HG03354 (cell line): ENCODE measurements at regions not wholly inside any gene's neighbourhood (a gene's known extent, or its start where the extent isn't known, plus 50 kb on each side); places are given as distances from the start of the nearest gene placed in this dataset.

ENCODE experiments used
- ATAC-seq: cut with Tn5 transposase; IDR thresholded peaks from one replicate; pipeline ENCODE4 v1.9.1; 2021; ENCODE audit warnings: mild to moderate bottlenecking; ENCODE audit not compliant: unreplicated experiment, poor library complexity, severe bottlenecking

GRCh38 chr2:19575641-19576040 is 217.2 kb upstream of the OSR1 start:
- ATAC-seq: no peak

GRCh38 chr2:19574778-19575260 is 216.4 kb upstream of the OSR1 start:
- no peak for ATAC-seq

- ATAC-seq: no peak
These were observed 215.4 kb upstream of the OSR1 start for GRCh38 chr2:19573784-19574183.

- ATAC-seq: no peak
These were observed 213.3 kb upstream of the OSR1 start for GRCh38 chr2:19571773-19572172.

GRCh38 chr2:19569300-19569791 is 210.9 kb upstream of the OSR1 start:
- no peak for ATAC-seq

GRCh38 chr2:19568809-19569208 is 210.4 kb upstream of the OSR1 start:
- no peak for ATAC-seq

GRCh38 chr2:19560785-19561184 is 202.4 kb upstream of the OSR1 start:
- no peak for ATAC-seq

GRCh38 chr2:19559596-19560240 is 201.3 kb upstream of the OSR1 start:
- ATAC-seq: no peak

DNA sequence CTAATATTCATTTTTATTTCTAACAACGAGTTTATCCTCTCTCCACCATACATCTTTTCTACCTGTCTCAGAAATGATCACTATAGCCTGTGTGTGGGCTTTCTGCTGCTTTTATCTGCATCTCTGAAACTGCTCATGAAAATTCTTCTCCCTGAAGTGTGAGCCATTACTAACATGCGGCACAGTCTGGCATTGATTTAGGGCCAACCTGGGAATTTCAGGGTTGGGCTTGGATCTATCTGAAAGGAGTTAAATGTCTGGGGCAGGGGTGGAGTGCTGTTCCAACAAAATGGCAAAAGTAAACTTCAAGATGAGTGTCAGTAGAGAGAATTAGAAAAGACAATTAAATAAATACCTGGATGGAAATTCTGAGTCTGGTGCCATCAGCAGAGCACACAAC is 198.2 kb upstream of the OSR1 start:
- ATAC-seq: no peak

- no peak for ATAC-seq
These were observed 196.1 kb upstream of the OSR1 start for GRCh38 chr2:19554520-19554919.

DNA sequence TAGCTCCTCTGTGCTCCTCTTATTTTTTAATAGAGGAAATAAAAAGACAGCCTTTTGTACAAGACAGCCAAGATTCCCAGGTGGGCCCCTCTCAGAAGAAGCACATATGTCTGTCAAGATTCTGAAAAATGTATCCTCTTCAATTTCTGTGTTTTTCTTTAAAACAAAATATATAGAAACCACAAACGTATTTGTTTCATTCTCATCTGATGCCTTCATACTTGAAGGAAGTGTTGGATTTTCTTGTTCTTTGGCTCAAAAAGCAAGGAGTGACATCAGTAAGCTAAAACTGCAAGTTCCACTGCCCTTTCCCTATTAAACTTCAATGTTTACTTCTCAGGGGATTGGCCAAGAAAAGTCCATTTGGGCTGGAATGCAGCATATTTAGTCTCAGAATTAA is 193.8 kb upstream of the OSR1 start:
- no peak for ATAC-seq

DNA sequence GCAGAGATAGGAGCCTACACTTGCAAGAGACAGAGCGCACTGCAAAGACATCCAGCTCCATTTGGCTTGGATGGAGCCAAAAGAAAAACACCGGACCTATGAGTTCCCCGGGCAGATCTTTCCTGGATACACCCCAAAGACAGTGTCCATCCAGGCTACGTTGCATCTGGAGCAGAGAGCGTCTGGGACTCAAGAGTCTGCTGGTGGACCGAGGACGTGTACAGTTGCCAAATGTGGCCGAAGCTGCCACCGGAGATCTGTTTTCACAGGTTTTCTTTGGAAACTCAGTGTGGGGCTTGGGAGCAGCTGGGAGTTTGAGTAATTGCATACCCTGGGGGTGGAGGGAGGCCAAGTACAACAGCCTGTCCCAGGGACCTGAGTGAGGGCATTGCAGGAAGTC is 192.3 kb upstream of the OSR1 start:
- no peak for ATAC-seq

- ATAC-seq: no peak
These were observed 191.4 kb upstream of the OSR1 start for GRCh38 chr2:19549821-19550220.

DNA sequence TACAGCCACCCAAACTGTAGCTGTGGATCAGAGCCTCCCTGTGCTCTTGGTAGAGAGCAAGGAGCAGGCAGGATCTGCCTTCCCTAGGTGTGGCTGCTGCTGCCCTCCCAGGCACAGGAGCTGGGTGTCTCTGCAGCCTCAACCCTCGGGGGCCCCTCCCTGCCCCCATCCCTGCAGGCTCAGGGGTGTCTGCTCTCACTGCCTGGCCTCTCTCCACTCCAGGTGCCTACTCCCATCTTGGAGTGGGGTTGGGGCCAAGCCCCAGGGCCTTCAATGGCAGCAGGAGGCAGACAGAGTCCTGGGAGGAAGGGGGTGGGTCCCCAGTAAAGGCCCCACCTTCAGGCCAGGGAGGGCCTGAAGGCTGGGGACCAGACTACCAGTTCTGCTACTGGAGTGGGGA is 189.7 kb upstream of the OSR1 start:
- no peak for ATAC-seq

- no peak for ATAC-seq
These were observed 188.9 kb upstream of the OSR1 start for GRCh38 chr2:19547321-19547720.

DNA sequence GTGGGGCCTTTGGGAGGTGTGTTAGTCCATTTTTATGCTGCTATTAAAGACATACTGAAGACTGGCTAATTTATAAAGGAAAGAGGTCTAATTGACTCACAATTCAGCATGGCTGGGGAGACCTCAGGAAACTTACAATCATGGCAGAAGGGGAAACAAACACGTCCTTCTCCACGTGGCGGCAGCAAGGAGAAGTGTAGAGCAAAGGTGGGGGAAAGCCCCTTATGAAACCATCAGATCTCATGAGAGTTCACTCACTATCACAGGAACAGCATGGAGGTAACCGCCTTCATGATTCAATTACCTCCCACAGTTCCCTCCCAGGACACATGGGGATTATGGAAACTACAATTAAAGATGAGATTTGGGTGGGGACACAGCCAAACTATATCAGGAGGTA is 187.1 kb upstream of the OSR1 start:
- no peak for ATAC-seq

DNA sequence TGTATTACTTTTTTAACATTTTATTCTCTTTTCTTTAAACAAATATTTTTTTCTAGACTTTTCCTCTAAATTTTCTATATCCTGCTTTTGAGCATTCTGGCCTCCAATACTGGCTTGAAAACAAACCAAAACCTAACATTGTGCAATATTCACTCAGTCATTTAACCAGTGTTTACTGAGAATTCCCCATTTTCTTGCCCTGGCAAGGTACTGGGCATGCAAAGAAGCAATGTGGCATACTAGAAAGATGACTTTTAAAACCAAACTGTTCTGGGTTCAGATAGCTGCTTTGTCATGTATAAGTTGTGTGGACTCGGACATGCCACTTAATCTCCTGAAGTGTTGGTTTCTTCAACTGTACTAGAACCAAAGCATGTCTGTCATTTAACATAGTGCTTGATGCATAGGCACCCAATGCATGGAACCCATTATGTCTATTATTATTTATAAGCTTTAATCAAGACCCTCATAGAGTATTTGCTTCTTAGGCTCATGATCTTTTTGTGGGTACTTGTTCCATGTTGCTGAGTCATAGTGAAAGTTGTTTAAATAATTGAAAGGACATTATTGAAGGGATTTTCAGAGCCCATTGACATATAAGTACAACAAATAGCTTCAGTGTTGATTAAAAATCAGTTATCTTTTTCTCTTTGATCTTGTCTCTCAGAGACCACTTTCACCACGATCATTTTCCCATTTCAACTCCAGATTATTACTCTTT is 185.4 kb upstream of the OSR1 start:
- no peak for ATAC-seq

DNA sequence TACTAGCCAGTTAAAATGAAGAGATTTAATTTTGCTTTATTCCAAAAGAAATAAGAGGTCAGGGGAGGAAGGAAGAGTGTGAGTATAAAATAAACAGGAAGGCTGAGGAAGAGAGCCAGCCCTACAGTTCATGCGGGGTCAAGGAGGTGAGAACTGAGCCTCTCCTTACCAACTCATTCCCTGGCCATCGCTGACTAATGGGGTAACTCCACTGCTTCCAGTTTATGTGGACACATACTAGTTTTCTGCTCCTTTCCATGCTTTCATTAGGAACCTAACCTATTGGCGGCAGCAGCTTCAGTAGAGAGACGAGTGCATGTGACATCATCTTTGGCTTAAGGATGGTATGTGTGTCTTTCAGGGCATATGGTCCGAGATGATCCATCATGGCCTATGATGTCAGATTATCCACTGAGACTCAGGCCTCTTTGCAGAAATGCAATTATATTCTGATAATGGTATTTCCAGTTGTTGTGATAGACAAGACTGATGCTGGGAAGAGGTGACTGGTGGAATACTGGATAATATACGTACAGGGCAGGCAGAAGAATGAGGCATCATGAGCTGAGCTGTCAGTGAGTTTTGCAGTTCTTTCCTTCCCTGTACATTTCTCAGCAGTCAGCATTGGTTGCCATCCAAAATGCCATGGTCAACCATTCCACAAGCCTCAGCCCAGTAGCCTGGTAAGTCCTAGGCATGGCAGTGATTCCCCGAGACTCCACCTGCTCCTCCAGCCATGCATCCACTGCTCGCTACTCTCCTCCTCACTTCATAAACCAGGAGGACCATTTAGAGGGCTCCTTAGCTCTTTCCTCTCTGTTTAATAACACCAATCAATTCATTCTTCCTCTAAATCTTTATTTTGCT is 184.6 kb upstream of the OSR1 start:
- ATAC-seq: no peak

DNA sequence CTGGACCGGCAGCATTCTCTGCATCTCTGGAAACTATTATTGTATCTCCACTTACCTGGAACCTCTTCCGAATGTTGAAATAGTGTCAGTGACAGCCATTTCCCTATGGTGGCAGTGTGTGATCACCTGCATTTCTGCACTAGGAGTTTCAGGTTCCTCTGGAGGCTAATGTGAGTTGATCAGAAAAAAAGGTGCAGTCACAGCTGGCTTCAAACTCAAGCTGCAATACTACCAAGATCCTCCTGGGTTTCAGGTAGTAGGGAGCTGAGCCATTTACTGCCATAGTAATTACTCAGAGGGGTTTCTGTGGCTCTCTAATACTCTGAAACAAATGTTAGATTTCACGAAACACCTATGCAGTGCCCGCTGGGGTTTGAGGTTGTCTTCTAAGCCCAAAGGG is 183.5 kb upstream of the OSR1 start:
- ATAC-seq: no peak

GRCh38 chr2:19540739-19541525 is 182.5 kb upstream of the OSR1 start:
- no peak for ATAC-seq
